NOMO-1 treated with dmso at 0.1 percent for 144 hours (cell line): ENCODE measurements at regions not wholly inside any gene's neighbourhood (a gene's known extent, or its start where the extent isn't known, plus 50 kb on each side); places are given as distances from the start of the nearest gene placed in this dataset.

Experiments
- DNase-seq: peaks from one replicate; lab custom pipeline; 2025; ENCODE audit not compliant: unreplicated experiment; lab: John Stamatoyannopoulos, UW

GRCh38 chr1:187234706-187235105 is 406.0 kb downstream of the PLA2G4A start:
- no peak for DNase-seq

- no peak for DNase-seq
Measured at GRCh38 chr1:187236199-187236598, 407.4 kb downstream of the PLA2G4A start.

- no peak for DNase-seq
Measured at GRCh38 chr1:187236676-187237075, 407.9 kb downstream of the PLA2G4A start.

- DNase-seq = no peak
Measured at GRCh38 chr1:187237542-187237941, 408.8 kb downstream of the PLA2G4A start.

GRCh38 chr1:187241971-187242370 is 413.2 kb downstream of the PLA2G4A start:
- no peak for DNase-seq

- DNase-seq = no peak
Measured at GRCh38 chr1:187244623-187245022, 415.9 kb downstream of the PLA2G4A start.

- DNase-seq = no peak
Measured at GRCh38 chr1:187245201-187245600, 416.5 kb downstream of the PLA2G4A start.

- DNase-seq = no peak
Measured at GRCh38 chr1:187249196-187249595, 420.4 kb downstream of the PLA2G4A start.

GRCh38 chr1:187252923-187253322 is 424.2 kb downstream of the PLA2G4A start:
- DNase-seq = no peak

GRCh38 chr1:187257476-187257875 is 428.7 kb downstream of the PLA2G4A start:
- no peak for DNase-seq

- DNase-seq = no peak
Measured at GRCh38 chr1:187261637-187262036, 432.9 kb downstream of the PLA2G4A start.

- no peak for DNase-seq
Measured at GRCh38 chr1:187262731-187263130, 434.0 kb downstream of the PLA2G4A start.

GRCh38 chr1:187264995-187265602 is 436.4 kb downstream of the PLA2G4A start:
- no peak for DNase-seq

- no peak for DNase-seq
Measured at GRCh38 chr1:187266051-187266450, 437.3 kb downstream of the PLA2G4A start.

- DNase-seq = no peak
Measured at GRCh38 chr1:187267827-187268226, 439.1 kb downstream of the PLA2G4A start.

- DNase-seq = no peak
Measured at GRCh38 chr1:187270256-187270655, 441.5 kb downstream of the PLA2G4A start.

- DNase-seq = no peak
Measured at GRCh38 chr1:187275346-187275745, 446.6 kb downstream of the PLA2G4A start.

GRCh38 chr1:187275985-187276575 is 447.3 kb downstream of the PLA2G4A start:
- DNase-seq = no peak

- no peak for DNase-seq
Measured at GRCh38 chr1:187276677-187277076, 447.9 kb downstream of the PLA2G4A start.

GRCh38 chr1:187280031-187280430 is 451.3 kb downstream of the PLA2G4A start:
- no peak for DNase-seq

- no peak for DNase-seq
Measured at GRCh38 chr1:187281085-187281484, 452.3 kb downstream of the PLA2G4A start.

- no peak for DNase-seq
Measured at GRCh38 chr1:187283984-187284383, 455.2 kb downstream of the PLA2G4A start.
